ENCODE measurements at regions not wholly inside any gene's neighbourhood (a gene's known extent, or its start where the extent isn't known, plus 50 kb on each side); places are given as distances from the start of the nearest gene placed in this dataset.

GRCh38 chr12:65653946-65654629 is 170.2 kb upstream of the HMGA2 start:
- no peak for DNase-seq (ENCODE audit: low read depth in 2 of 2)

- DNase-seq (ENCODE audit: low read depth in 2 of 2), result no peak
Measured at GRCh38 chr12:65655074-65655493, 169.2 kb upstream of the HMGA2 start.

- DNase-seq (ENCODE audit: low read depth in 2 of 2), result no peak
Measured at GRCh38 chr12:65656156-65656882, 168.0 kb upstream of the HMGA2 start.

GRCh38 chr12:65656891-65657351 is 167.4 kb upstream of the HMGA2 start:
- no peak for DNase-seq (ENCODE audit: low read depth in 2 of 2)

- no peak for DNase-seq (ENCODE audit: low read depth in 2 of 2)
Measured at GRCh38 chr12:65657635-65658034, 166.6 kb upstream of the HMGA2 start.

- no peak for DNase-seq (ENCODE audit: low read depth in 2 of 2)
Measured at GRCh38 chr12:65658360-65658759, 165.9 kb upstream of the HMGA2 start.

GRCh38 chr12:65659681-65660080 is 164.6 kb upstream of the HMGA2 start:
- DNase-seq (ENCODE audit: low read depth in 2 of 2), result no peak

- no peak for DNase-seq (ENCODE audit: low read depth in 2 of 2)
Measured at GRCh38 chr12:65660096-65660495, 164.2 kb upstream of the HMGA2 start.

- DNase-seq (ENCODE audit: low read depth in 2 of 2), result no peak
Measured at GRCh38 chr12:65660836-65661235, 163.4 kb upstream of the HMGA2 start.

- no peak for DNase-seq (ENCODE audit: low read depth in 2 of 2)
Measured at GRCh38 chr12:65662590-65662989, 161.7 kb upstream of the HMGA2 start.

GRCh38 chr12:65663097-65663496 is 161.2 kb upstream of the HMGA2 start:
- no peak for DNase-seq (ENCODE audit: low read depth in 2 of 2)

- no peak for DNase-seq (ENCODE audit: low read depth in 2 of 2)
Measured at GRCh38 chr12:65663648-65664047, 160.6 kb upstream of the HMGA2 start.

- no peak for DNase-seq (ENCODE audit: low read depth in 2 of 2)
Measured at GRCh38 chr12:65664715-65665250, 159.5 kb upstream of the HMGA2 start.

- DNase-seq (ENCODE audit: low read depth in 2 of 2), result no peak
Measured at GRCh38 chr12:65665817-65666216, 158.5 kb upstream of the HMGA2 start.

GRCh38 chr12:65666876-65667275 is 157.4 kb upstream of the HMGA2 start:
- DNase-seq (ENCODE audit: low read depth in 2 of 2), result no peak

GRCh38 chr12:65667932-65668331 is 156.4 kb upstream of the HMGA2 start:
- DNase-seq (ENCODE audit: low read depth in 2 of 2), result no peak

GRCh38 chr12:65668981-65669695 is 155.1 kb upstream of the HMGA2 start:
- no peak for DNase-seq (ENCODE audit: low read depth in 2 of 2)

- DNase-seq (ENCODE audit: low read depth in 2 of 2), result no peak
Measured at GRCh38 chr12:65670775-65671174, 153.5 kb upstream of the HMGA2 start.

- DNase-seq (ENCODE audit: low read depth in 2 of 2), result no peak
Measured at GRCh38 chr12:65672441-65672840, 151.8 kb upstream of the HMGA2 start.

- no peak for DNase-seq (ENCODE audit: low read depth in 2 of 2)
Measured at GRCh38 chr12:65673156-65673690, 151.1 kb upstream of the HMGA2 start.

GRCh38 chr12:65673732-65674131 is 150.6 kb upstream of the HMGA2 start:
- no peak for DNase-seq (ENCODE audit: low read depth in 2 of 2)

GRCh38 chr12:65675141-65675621 is 149.1 kb upstream of the HMGA2 start:
- no peak for DNase-seq (ENCODE audit: low read depth in 2 of 2)

Measured in stimulated activated CD4-positive, alpha-beta T cell treated with anti-CD3 and anti-CD28 coated beads, Interleukin-4, amount 100 ng/mL, for 48 hours (primary cell).